HEK293T (cell line): ENCODE measurements at regions not wholly inside any gene's neighbourhood (a gene's known extent, or its start where the extent isn't known, plus 50 kb on each side); places are given as distances from the start of the nearest gene placed in this dataset.

Source experiments
- ARNT ChIP-seq: fragments of 450-650 bp; IDR thresholded peaks from 2 replicates; pipeline ENCODE4 v1.6.1; 2017; ENCODE audit warnings: mild to moderate bottlenecking
- BHLHE40 ChIP-seq: fragments of 450-650 bp; IDR thresholded peaks from 2 replicates; pipeline ENCODE4 v1.6.1; 2016; ENCODE audit warnings: mild to moderate bottlenecking, moderate library complexity, borderline replicate concordance
- ELF4 ChIP-seq: fragments of 450-650 bp; IDR thresholded peaks from 2 replicates; pipeline ENCODE4 v1.6.1; 2017; ENCODE audit warnings: antibody characterized with exemption
- FOXK2 ChIP-seq: fragments of 450-650 bp; IDR thresholded peaks from 2 replicates; pipeline ENCODE4 v1.6.1; 2016; ENCODE audit warnings: mild to moderate bottlenecking
- FOXM1 ChIP-seq: fragments of 450-650 bp; IDR thresholded peaks from 2 replicates; pipeline ENCODE4 v1.6.1; 2017; ENCODE audit warnings: mild to moderate bottlenecking, borderline replicate concordance
- HDGF ChIP-seq: fragments of 450-650 bp; IDR thresholded peaks from 2 replicates; pipeline ENCODE4 v1.6.1; 2017; ENCODE audit warnings: antibody characterized with exemption, borderline replicate concordance
- L3MBTL2 ChIP-seq: fragments of 450-650 bp; conservative IDR thresholded peaks from 2 replicates; pipeline ENCODE4 v1.6.1; 2016; ENCODE audit warnings: mild to moderate bottlenecking
- NFRKB ChIP-seq: fragments of 450-650 bp; IDR thresholded peaks from 2 replicates; pipeline ENCODE4 v1.6.1; 2016; ENCODE audit warnings: mild to moderate bottlenecking, moderate library complexity
- SP1 ChIP-seq: fragments of 450-650 bp; IDR thresholded peaks from 2 replicates; pipeline ENCODE4 v1.6.1; 2017
- SUZ12 ChIP-seq: fragments of 450-650 bp; IDR thresholded peaks from 2 replicates; pipeline ENCODE4 v1.6.1; 2016; ENCODE audit warnings: mild to moderate bottlenecking
- TARDBP ChIP-seq: fragments of 450-650 bp; IDR thresholded peaks from 2 replicates; pipeline ENCODE4 v1.6.1; 2016

- TF ChIP-seq TARDBP, result no peak
- no peak for TF ChIP-seq SUZ12
- no peak for TF ChIP-seq BHLHE40
- TF ChIP-seq HDGF, result no peak
- TF ChIP-seq NFRKB, result no peak
- no peak for TF ChIP-seq ELF4
- no peak for TF ChIP-seq FOXM1
- no peak for TF ChIP-seq SP1
- no peak for TF ChIP-seq FOXK2
- no peak for TF ChIP-seq L3MBTL2
- no peak for TF ChIP-seq ARNT
Measured at GRCh38 chr17:71899317-71899716, 221.5 kb upstream of the SOX9 start.
